Central memory CD8-positive, alpha-beta T cell (primary cell): ENCODE measurements at regions not wholly inside any gene's neighbourhood (a gene's known extent, or its start where the extent isn't known, plus 50 kb on each side); places are given as distances from the start of the nearest gene placed in this dataset.
"Not testable (repeated sequence)": the region's sequence is repeated elsewhere in the genome, so short reads cannot be mapped to it uniquely, and the experiment has no call there.

Experiments used
- ATAC-seq: fragments of 150-1000 bp; cut with Tn5 transposase; replicated peaks from 2 replicates; pipeline ENCODE4 v1.10.0; 2022; ENCODE audit warnings: mild to moderate bottlenecking, moderate FRiP score, moderate number of reproducible peaks; ENCODE audit not compliant: poor library complexity, severe bottlenecking; ENCODE audit errors: extremely low read depth
- DNase-seq, 2 donors: peaks; one replicate each; pipeline ENCODE4 v3.0.0; 2021; ENCODE audit warnings: low spot score in 2 of 2
- H3K27ac Mint-ChIP-seq: one replicate; pipeline ENCODE4 v1.8.0; 2022; ENCODE audit warnings: low read depth, mild to moderate bottlenecking, moderate library complexity, mixed read lengths
- H3K27me3 Mint-ChIP-seq: one replicate; pipeline ENCODE4 v1.8.0; 2022; ENCODE audit warnings: mixed read lengths
- H3K36me3 Mint-ChIP-seq: one replicate; pipeline ENCODE4 v1.8.0; 2022; ENCODE audit warnings: mild to moderate bottlenecking, moderate library complexity, mixed read lengths; ENCODE audit not compliant: insufficient read depth
- H3K4me1 Mint-ChIP-seq: one replicate; pipeline ENCODE4 v1.8.0; 2022; ENCODE audit warnings: mixed read lengths
- H3K4me3 Mint-ChIP-seq: one replicate; pipeline ENCODE4 v1.8.0; 2022; ENCODE audit warnings: mild to moderate bottlenecking, moderate library complexity, mixed read lengths
- H3K9me3 Mint-ChIP-seq: one replicate; pipeline ENCODE4 v1.8.0; 2022; ENCODE audit warnings: mixed read lengths

GRCh38 chr14:106166232-106166631 lies 639.8 kb downstream of the TMEM121 start:
- Mint-ChIP-seq H3K27me3 (peaks cover 22% of the 10 kb centered on the region), H3K4me1 (peaks cover 37% of the 10 kb centered on the region), H3K4me3 (no peak overlapping the region), H3K36me3 (peaks cover 2% of the 10 kb centered on the region), H3K9me3 (no peaks in the 10 kb centered on the region), H3K27ac (no peak overlapping the region)
- ATAC-seq: no peak
- DNase-seq: no peak

GRCh38 chr14:106166650-106167204 lies 640.3 kb downstream of the TMEM121 start:
- Mint-ChIP-seq H3K4me1 (peaks cover 37% of the 10 kb centered on the region), H3K4me3 (no peak overlapping the region), H3K27me3 (peaks cover 22% of the 10 kb centered on the region), H3K27ac (peak overlapping the region; percentile 58), H3K36me3 (peaks cover 2% of the 10 kb centered on the region), H3K9me3 (no peaks in the 10 kb centered on the region)
- ATAC-seq (no peak), DNase-seq (no peak)

GRCh38 chr14:106170163-106170658 lies 643.8 kb downstream of the TMEM121 start:
- Mint-ChIP-seq H3K27me3 (peaks cover 22% of the 10 kb centered on the region), H3K4me1 (peaks cover 27% of the 10 kb centered on the region)
- DNase-seq: peak; percentile 42 to 66
- H3K9me3 Mint-ChIP-seq, H3K27ac Mint-ChIP-seq, H3K4me3 Mint-ChIP-seq, H3K36me3 Mint-ChIP-seq, ATAC-seq: not testable (repeated sequence)

GRCh38 chr14:106174206-106174605 lies 647.8 kb downstream of the TMEM121 start:
- DNase-seq: peak; percentile 37 to 49
- Mint-ChIP-seq H3K4me3 (peak overlapping the region; percentile 40), H3K36me3 (peaks cover 6% of the 10 kb centered on the region), H3K27ac (peak overlapping the region; percentile 76), H3K27me3 (no peaks in the 10 kb centered on the region), H3K4me1 (peaks cover 18% of the 10 kb centered on the region), H3K9me3 (no peaks in the 10 kb centered on the region)
- ATAC-seq: peak; percentile 72

- peaks cover 16% of the 10 kb centered on the region for H3K4me1 Mint-ChIP-seq
- not testable (repeated sequence) for H3K4me3 Mint-ChIP-seq, H3K9me3 Mint-ChIP-seq, H3K27me3 Mint-ChIP-seq, H3K27ac Mint-ChIP-seq, H3K36me3 Mint-ChIP-seq
- peak in 1 of 2 donors; percentile 18 for DNase-seq
- ATAC-seq: peak; percentile 87
Measured at GRCh38 chr14:106177266-106178246, 651.2 kb downstream of the TMEM121 start.

GRCh38 chr14:106179761-106180160 lies 653.4 kb downstream of the TMEM121 start:
- H3K9me3 Mint-ChIP-seq: no peaks in the 10 kb centered on the region
- no peak for DNase-seq

GRCh38 chr14:106184771-106185170 lies 658.4 kb downstream of the TMEM121 start:
- ATAC-seq (peak; percentile 91), DNase-seq (peak; percentile 45 to 60)
- Mint-ChIP-seq H3K4me1 (peaks cover 16% of the 10 kb centered on the region), H3K27ac (peak overlapping the region; percentile 65), H3K4me3 (peak overlapping the region; percentile 9)
- not testable (repeated sequence) for H3K36me3 Mint-ChIP-seq, H3K27me3 Mint-ChIP-seq, H3K9me3 Mint-ChIP-seq

More at GRCh38 chr14:106179761-106180160, 653.4 kb downstream of the TMEM121 start:
- Mint-ChIP-seq H3K4me1 (peaks cover 22% of the 10 kb centered on the region), H3K36me3 (peaks cover 7% of the 10 kb centered on the region), H3K27ac (no peak overlapping the region), H3K27me3 (no peaks in the 10 kb centered on the region), H3K4me3 (no peak overlapping the region)
- no peak for ATAC-seq

GRCh38 chr14:106185174-106185836 lies 658.9 kb downstream of the TMEM121 start:
- H3K9me3 Mint-ChIP-seq, H3K36me3 Mint-ChIP-seq, DNase-seq, H3K27me3 Mint-ChIP-seq: not testable (repeated sequence)
- peak overlapping the region; percentile 65 for H3K27ac Mint-ChIP-seq
- peaks cover 16% of the 10 kb centered on the region for H3K4me1 Mint-ChIP-seq
- H3K4me3 Mint-ChIP-seq: peak overlapping the region; percentile 44
- peak; percentile 9 for ATAC-seq

GRCh38 chr14:106185837-106186233 lies 659.5 kb downstream of the TMEM121 start:
- Mint-ChIP-seq H3K9me3 (no peaks in the 10 kb centered on the region), H3K4me3 (peak overlapping the region; percentile 44), H3K27me3 (no peaks in the 10 kb centered on the region), H3K27ac (peak overlapping the region; percentile 65), H3K4me1 (peaks cover 16% of the 10 kb centered on the region), H3K36me3 (peaks cover 3% of the 10 kb centered on the region)
- ATAC-seq (no peak), DNase-seq (peak; percentile 34 to 56)

GRCh38 chr14:106187216-106187615 lies 660.8 kb downstream of the TMEM121 start:
- DNase-seq: no peak
- H3K36me3 Mint-ChIP-seq: peaks cover 3% of the 10 kb centered on the region
- no peak for ATAC-seq
- no peaks in the 10 kb centered on the region for H3K9me3 Mint-ChIP-seq
- peaks cover 16% of the 10 kb centered on the region for H3K4me1 Mint-ChIP-seq
- H3K4me3 Mint-ChIP-seq: no peak overlapping the region
- no peak overlapping the region for H3K27ac Mint-ChIP-seq
- H3K27me3 Mint-ChIP-seq: no peaks in the 10 kb centered on the region

- not testable (repeated sequence) for H3K9me3 Mint-ChIP-seq, H3K27me3 Mint-ChIP-seq
Measured at GRCh38 chr14:106192701-106193100, 666.3 kb downstream of the TMEM121 start.

GRCh38 chr14:106196459-106196858 lies 670.1 kb downstream of the TMEM121 start:
- H3K4me3 Mint-ChIP-seq, H3K36me3 Mint-ChIP-seq, H3K9me3 Mint-ChIP-seq, H3K27me3 Mint-ChIP-seq, H3K4me1 Mint-ChIP-seq, H3K27ac Mint-ChIP-seq, ATAC-seq: not testable (repeated sequence)
- peak; percentile 23 to 50 for DNase-seq

More at GRCh38 chr14:106192701-106193100, 666.3 kb downstream of the TMEM121 start:
- not testable (repeated sequence) for H3K36me3 Mint-ChIP-seq, H3K27ac Mint-ChIP-seq, DNase-seq, H3K4me1 Mint-ChIP-seq, H3K4me3 Mint-ChIP-seq, ATAC-seq
